ENCODE measurements at regions not wholly inside any gene's neighbourhood (a gene's known extent, or its start where the extent isn't known, plus 50 kb on each side); places are given as distances from the start of the nearest gene placed in this dataset.

- H3K27ac ChIP-seq = peak overlapping the region; percentile 45; the same call in 1 of the 2 replicates
- TF ChIP-seq CTCF (conservative IDR thresholded peaks at IDR 0.05) = no peak
Observed at GRCh38 chr5:60185231-60186099, 291.9 kb upstream of the PDE4D start.

- peak overlapping the region; percentile 45 for H3K27ac ChIP-seq
- TF ChIP-seq CTCF (conservative IDR thresholded peaks at IDR 0.05) = no peak
Observed at GRCh38 chr5:60184606-60185005, 291.1 kb upstream of the PDE4D start.

GRCh38 chr5:60183881-60184280 lies 290.4 kb upstream of the PDE4D start:
- TF ChIP-seq CTCF (conservative IDR thresholded peaks at IDR 0.05) = no peak
- H3K27ac ChIP-seq = peak overlapping the region; percentile 45

- no peak for TF ChIP-seq CTCF (conservative IDR thresholded peaks at IDR 0.05)
- H3K27ac ChIP-seq = no peak overlapping the region
Observed at GRCh38 chr5:60178101-60178500, 284.6 kb upstream of the PDE4D start.

GRCh38 chr5:60177596-60177995 lies 284.1 kb upstream of the PDE4D start:
- no peak overlapping the region for H3K27ac ChIP-seq
- no peak for TF ChIP-seq CTCF (conservative IDR thresholded peaks at IDR 0.05)

GRCh38 chr5:60173667-60174066 lies 280.1 kb upstream of the PDE4D start:
- TF ChIP-seq CTCF (conservative IDR thresholded peaks at IDR 0.05) = no peak
- no peak overlapping the region for H3K27ac ChIP-seq

- H3K27ac ChIP-seq = no peak overlapping the region
- TF ChIP-seq CTCF (conservative IDR thresholded peaks at IDR 0.05) = no peak
Observed at GRCh38 chr5:60163762-60164161, 270.2 kb upstream of the PDE4D start.

All from VCaP (cell line).